Progenitor cell of endocrine pancreas (in vitro differentiated cells): ENCODE measurements at regions not wholly inside any gene's neighbourhood (a gene's known extent, or its start where the extent isn't known, plus 50 kb on each side); places are given as distances from the start of the nearest gene placed in this dataset.

ENCODE experiments used
- DNase-seq: peaks from one replicate; pipeline ENCODE4 v3.0.0; 2021; ENCODE audit warnings: low spot score; ENCODE audit not compliant: unreplicated experiment
- H3K27ac Mint-ChIP-seq: 2 replicates; pipeline ENCODE4 v1.8.0; 2021; ENCODE audit warnings: mild to moderate bottlenecking, moderate library complexity, mixed read lengths
- H3K27me3 Mint-ChIP-seq: 2 replicates; pipeline ENCODE4 v1.8.0; 2021; ENCODE audit warnings: mixed read lengths
- H3K36me3 Mint-ChIP-seq: 2 replicates; pipeline ENCODE4 v1.8.0; 2022; ENCODE audit warnings: mixed read lengths; ENCODE audit not compliant: insufficient read depth
- H3K4me1 Mint-ChIP-seq: 2 replicates; pipeline ENCODE4 v1.8.0; 2021; ENCODE audit warnings: low read depth, mixed read lengths
- H3K4me3 Mint-ChIP-seq: 2 replicates; pipeline ENCODE4 v1.8.0; 2021; ENCODE audit warnings: low read depth, mild to moderate bottlenecking, moderate library complexity, mixed read lengths
- H3K9me3 Mint-ChIP-seq: 2 replicates; pipeline ENCODE4 v1.8.0; 2021; ENCODE audit warnings: low read depth, mixed read lengths
- CTCF ChIP-seq: fragments of 200-600 bp; sonication (generic); IDR thresholded peaks from one replicate; pipeline ENCODE4 v1.5.0; 2021; ENCODE audit warnings: antibody characterized with exemption, mild to moderate bottlenecking; ENCODE audit not compliant: unreplicated experiment

GRCh38 chr2:16141641-16141921 lies 201.2 kb downstream of the MYCN start:
- no peak overlapping the region for H3K4me3 Mint-ChIP-seq

GRCh38 chr2:16140771-16141640 lies 200.7 kb downstream of the MYCN start:
- no peak for DNase-seq
- Mint-ChIP-seq H3K9me3 (no peaks in the 10 kb centered on the region), H3K4me3 (no peak overlapping the region)

More at GRCh38 chr2:16141641-16141921, 201.2 kb downstream of the MYCN start:
- Mint-ChIP-seq H3K27ac (no peak overlapping the region), H3K27me3 (no peaks in the 10 kb centered on the region), H3K4me1 (peaks cover 6% of the 10 kb centered on the region), H3K36me3 (no peaks in the 10 kb centered on the region), H3K9me3 (no peaks in the 10 kb centered on the region)
- no peak for TF ChIP-seq CTCF
- DNase-seq: no peak

GRCh38 chr2:16139663-16140615 lies 199.6 kb downstream of the MYCN start:
- peaks cover 6% of the 10 kb centered on the region for H3K4me1 Mint-ChIP-seq

More at GRCh38 chr2:16140771-16141640, 200.7 kb downstream of the MYCN start:
- Mint-ChIP-seq H3K27ac (no peak overlapping the region), H3K27me3 (no peaks in the 10 kb centered on the region), H3K36me3 (no peaks in the 10 kb centered on the region), H3K4me1 (peaks cover 6% of the 10 kb centered on the region)
- no peak for TF ChIP-seq CTCF

GRCh38 chr2:16138811-16139662 lies 198.7 kb downstream of the MYCN start:
- Mint-ChIP-seq H3K4me1 (peaks cover 6% of the 10 kb centered on the region), H3K4me3 (no peak overlapping the region), H3K27ac (no peak overlapping the region)

More at GRCh38 chr2:16139663-16140615, 199.6 kb downstream of the MYCN start:
- Mint-ChIP-seq H3K27me3 (no peaks in the 10 kb centered on the region), H3K4me3 (no peak overlapping the region), H3K36me3 (no peaks in the 10 kb centered on the region), H3K27ac (no peak overlapping the region), H3K9me3 (no peaks in the 10 kb centered on the region)
- DNase-seq: no peak
- no peak for TF ChIP-seq CTCF

More at GRCh38 chr2:16138811-16139662, 198.7 kb downstream of the MYCN start:
- no peaks in the 10 kb centered on the region for H3K36me3 Mint-ChIP-seq
- no peak for DNase-seq
- H3K9me3 Mint-ChIP-seq: no peaks in the 10 kb centered on the region
- H3K27me3 Mint-ChIP-seq: no peaks in the 10 kb centered on the region
- TF ChIP-seq CTCF: no peak
